GM23338 (cell line): ENCODE measurements at regions not wholly inside any gene's neighbourhood (a gene's known extent, or its start where the extent isn't known, plus 50 kb on each side); places are given as distances from the start of the nearest gene placed in this dataset.

Source experiments
- CREB1 ChIP-seq: fragments of 250-450 bp; sonication (Bioruptor Pico); IDR thresholded peaks from 2 replicates; pipeline ENCODE4 v1.5.0; 2020; ENCODE audit warnings: low read depth, mild to moderate bottlenecking, moderate library complexity
- EZH2 ChIP-seq: fragments of 200-600 bp; sonication (generic); IDR thresholded peaks from one replicate; pipeline ENCODE4 v1.8.0; 2017; ENCODE audit warnings: antibody characterized with exemption, mild to moderate bottlenecking, low read depth; ENCODE audit not compliant: unreplicated experiment
- EZH2phosphoT487 ChIP-seq: fragments of 200-600 bp; sonication (generic); IDR thresholded peaks from one replicate; pipeline ENCODE4 v1.8.1; 2018; ENCODE audit warnings: antibody characterized with exemption; ENCODE audit not compliant: unreplicated experiment
- JUNB ChIP-seq: IDR thresholded peaks from one replicate; pipeline ENCODE4 v1.6.1; 2016; ENCODE audit warnings: antibody characterized with exemption; ENCODE audit not compliant: unreplicated experiment
- NANOG ChIP-seq: IDR thresholded peaks from 2 replicates; pipeline ENCODE4 v1.6.1; 2016; ENCODE audit warnings: antibody characterized with exemption, borderline replicate concordance
- POLR2AphosphoS5 ChIP-seq: IDR thresholded peaks from 2 replicates; pipeline ENCODE4 v1.6.1; 2016; ENCODE audit warnings: antibody characterized with exemption, low read depth
- STAT1 ChIP-seq: IDR thresholded peaks from one replicate; pipeline ENCODE4 v1.6.1; 2016; ENCODE audit warnings: antibody characterized with exemption; ENCODE audit not compliant: unreplicated experiment
- TF ChIP-seq, protein P1 (sequence below), 2 experiments: fragments of 200-600 bp in 1 of 2; sonication (generic) in 1 of 2; conservative IDR thresholded peaks; 2 replicates each; pipeline versions ENCODE4 v1.5.1 to v1.6.1; 2016 to 2017; ENCODE audit warnings: antibody characterized with exemption in 2 of 2, low read depth in 2 of 2, mild to moderate bottlenecking in 2 of 2, moderate library complexity in 1 of 2

- no peak for TF ChIP-seq STAT1
- TF ChIP-seq, protein P1, sequence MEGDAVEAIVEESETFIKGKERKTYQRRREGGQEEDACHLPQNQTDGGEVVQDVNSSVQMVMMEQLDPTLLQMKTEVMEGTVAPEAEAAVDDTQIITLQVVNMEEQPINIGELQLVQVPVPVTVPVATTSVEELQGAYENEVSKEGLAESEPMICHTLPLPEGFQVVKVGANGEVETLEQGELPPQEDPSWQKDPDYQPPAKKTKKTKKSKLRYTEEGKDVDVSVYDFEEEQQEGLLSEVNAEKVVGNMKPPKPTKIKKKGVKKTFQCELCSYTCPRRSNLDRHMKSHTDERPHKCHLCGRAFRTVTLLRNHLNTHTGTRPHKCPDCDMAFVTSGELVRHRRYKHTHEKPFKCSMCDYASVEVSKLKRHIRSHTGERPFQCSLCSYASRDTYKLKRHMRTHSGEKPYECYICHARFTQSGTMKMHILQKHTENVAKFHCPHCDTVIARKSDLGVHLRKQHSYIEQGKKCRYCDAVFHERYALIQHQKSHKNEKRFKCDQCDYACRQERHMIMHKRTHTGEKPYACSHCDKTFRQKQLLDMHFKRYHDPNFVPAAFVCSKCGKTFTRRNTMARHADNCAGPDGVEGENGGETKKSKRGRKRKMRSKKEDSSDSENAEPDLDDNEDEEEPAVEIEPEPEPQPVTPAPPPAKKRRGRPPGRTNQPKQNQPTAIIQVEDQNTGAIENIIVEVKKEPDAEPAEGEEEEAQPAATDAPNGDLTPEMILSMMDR (conservative IDR thresholded peaks at IDR 0.05; ENCODE audit: low read depth in 2 of 2) = no peak
- no peak for TF ChIP-seq EZH2
- no peak for TF ChIP-seq JUNB
- no peak for TF ChIP-seq CREB1 (CRISPR knock-in tag)
- TF ChIP-seq NANOG = no peak
- TF ChIP-seq EZH2phosphoT487 = no peak
- TF ChIP-seq POLR2AphosphoS5 = no peak
Measured at GRCh38 chr4:117162976-117163375, 77.6 kb upstream of the TRAM1L1 start.
